GM21367 (cell line): ENCODE measurements at regions not wholly inside any gene's neighbourhood (a gene's known extent, or its start where the extent isn't known, plus 50 kb on each side); places are given as distances from the start of the nearest gene placed in this dataset.

ENCODE experiments used
- ATAC-seq: cut with Tn5 transposase; IDR thresholded peaks from one replicate; pipeline ENCODE4 v1.9.1; 2021; ENCODE audit not compliant: unreplicated experiment

GRCh38 chr6:18920701-18921100 is 533.6 kb downstream of the RNF144B start:
- no peak for ATAC-seq

GRCh38 chr6:18931086-18931485 is 543.9 kb downstream of the RNF144B start:
- ATAC-seq = no peak

- no peak for ATAC-seq
Measured at GRCh38 chr6:18958146-18958545, 571.0 kb downstream of the RNF144B start.

- no peak for ATAC-seq
Measured at GRCh38 chr6:18961566-18961965, 574.4 kb downstream of the RNF144B start.

- ATAC-seq = no peak
Measured at GRCh38 chr6:18962361-18962905, 575.3 kb downstream of the RNF144B start.

GRCh38 chr6:18963439-18963838 is 576.3 kb downstream of the RNF144B start:
- ATAC-seq = no peak

GRCh38 chr6:18973251-18973650 is 586.1 kb downstream of the RNF144B start:
- ATAC-seq = no peak

- ATAC-seq = no peak
Measured at GRCh38 chr6:18976091-18976490, 588.9 kb downstream of the RNF144B start.

GRCh38 chr6:18976966-18977365 is 589.8 kb downstream of the RNF144B start:
- no peak for ATAC-seq

GRCh38 chr6:18978337-18979128 is 591.4 kb downstream of the RNF144B start:
- no peak for ATAC-seq

- ATAC-seq = no peak
Measured at GRCh38 chr6:18985061-18985460, 597.9 kb downstream of the RNF144B start.

- no peak for ATAC-seq
Measured at GRCh38 chr6:18985996-18986395, 598.8 kb downstream of the RNF144B start.

- no peak for ATAC-seq
Measured at GRCh38 chr6:18988636-18989035, 601.5 kb downstream of the RNF144B start.

GRCh38 chr6:18990059-18990978 is 603.2 kb downstream of the RNF144B start:
- ATAC-seq = peak; percentile 85

GRCh38 chr6:18997375-18997826 is 610.3 kb downstream of the RNF144B start:
- peak; percentile 94 for ATAC-seq

GRCh38 chr6:19002976-19003560 is 615.9 kb downstream of the RNF144B start:
- no peak for ATAC-seq

- no peak for ATAC-seq
Measured at GRCh38 chr6:19004176-19004575, 617.0 kb downstream of the RNF144B start.

GRCh38 chr6:19009769-19010168 is 622.6 kb downstream of the RNF144B start:
- ATAC-seq = no peak

- ATAC-seq = no peak
Measured at GRCh38 chr6:19013026-19013705, 626.0 kb downstream of the RNF144B start.

GRCh38 chr6:19024737-19025136 is 637.6 kb downstream of the RNF144B start:
- no peak for ATAC-seq

- ATAC-seq = no peak
Measured at GRCh38 chr6:19028201-19028600, 641.1 kb downstream of the RNF144B start.
